ENCODE measurements at regions not wholly inside any gene's neighbourhood (a gene's known extent, or its start where the extent isn't known, plus 50 kb on each side); places are given as distances from the start of the nearest gene placed in this dataset.

GRCh38 chrX:44042116-44042515 is 68.9 kb upstream of the NDP start:
- peak; percentile 22 for DNase-seq (ENCODE audit: low read depth)
- Histone ChIP-seq H3K36me3 (ENCODE audit: control insufficient read depth, insufficient read depth, low read length, severe bottlenecking) (no peaks in the 10 kb centered on the region), H3K9me3 (ENCODE audit: control insufficient read depth, low read length) (peaks cover 6% of the 10 kb centered on the region), H3K4me3 (ENCODE audit: low read length) (no peak overlapping the region), H3K9ac (ENCODE audit: low read length) (no peak overlapping the region), H3K27me3 (replicated peaks; ENCODE audit: control insufficient read depth, insufficient read depth, low read length) (peaks cover 6% of the 10 kb centered on the region), H3K4me1 (ENCODE audit: control insufficient read depth, insufficient read depth, low read length) (no peaks in the 10 kb centered on the region)

GRCh38 chrX:44040406-44040805 is 67.2 kb upstream of the NDP start:
- DNase-seq (ENCODE audit: low read depth): no peak
- Histone ChIP-seq H3K36me3 (ENCODE audit: control insufficient read depth, insufficient read depth, low read length, severe bottlenecking) (no peaks in the 10 kb centered on the region), H3K27me3 (replicated peaks; ENCODE audit: control insufficient read depth, insufficient read depth, low read length) (peaks cover 6% of the 10 kb centered on the region), H3K9me3 (ENCODE audit: control insufficient read depth, low read length) (peaks cover 6% of the 10 kb centered on the region), H3K4me1 (ENCODE audit: control insufficient read depth, insufficient read depth, low read length) (peaks cover 11% of the 10 kb centered on the region), H3K4me3 (ENCODE audit: low read length) (no peak overlapping the region), H3K9ac (ENCODE audit: low read length) (no peak overlapping the region)

- H3K9me3 ChIP-seq (ENCODE audit: control insufficient read depth, low read length): peaks cover 6% of the 10 kb centered on the region
- H3K36me3 ChIP-seq (ENCODE audit: control insufficient read depth, insufficient read depth, low read length, severe bottlenecking): no peaks in the 10 kb centered on the region
- no peak overlapping the region for H3K9ac ChIP-seq (ENCODE audit: low read length)
- peaks cover 13% of the 10 kb centered on the region for H3K4me1 ChIP-seq (ENCODE audit: control insufficient read depth, insufficient read depth, low read length)
- no peak overlapping the region for H3K4me3 ChIP-seq (ENCODE audit: low read length)
- H3K27me3 ChIP-seq (replicated peaks; ENCODE audit: control insufficient read depth, insufficient read depth, low read length): peaks cover 6% of the 10 kb centered on the region
- no peak for DNase-seq (ENCODE audit: low read depth)
Measured at GRCh38 chrX:44039556-44039955, 66.4 kb upstream of the NDP start.

GRCh38 chrX:44036336-44036735 is 63.1 kb upstream of the NDP start:
- peak; percentile 53 for DNase-seq (ENCODE audit: low read depth)
- H3K4me3 ChIP-seq (ENCODE audit: low read length): no peak overlapping the region
- H3K4me1 ChIP-seq (ENCODE audit: control insufficient read depth, insufficient read depth, low read length): peaks cover 13% of the 10 kb centered on the region
- no peaks in the 10 kb centered on the region for H3K9me3 ChIP-seq (ENCODE audit: control insufficient read depth, low read length)
- no peak overlapping the region for H3K9ac ChIP-seq (ENCODE audit: low read length)
- H3K36me3 ChIP-seq (ENCODE audit: control insufficient read depth, insufficient read depth, low read length, severe bottlenecking): no peaks in the 10 kb centered on the region
- H3K27me3 ChIP-seq (replicated peaks; ENCODE audit: control insufficient read depth, insufficient read depth, low read length): peaks cover 4% of the 10 kb centered on the region

DNA sequence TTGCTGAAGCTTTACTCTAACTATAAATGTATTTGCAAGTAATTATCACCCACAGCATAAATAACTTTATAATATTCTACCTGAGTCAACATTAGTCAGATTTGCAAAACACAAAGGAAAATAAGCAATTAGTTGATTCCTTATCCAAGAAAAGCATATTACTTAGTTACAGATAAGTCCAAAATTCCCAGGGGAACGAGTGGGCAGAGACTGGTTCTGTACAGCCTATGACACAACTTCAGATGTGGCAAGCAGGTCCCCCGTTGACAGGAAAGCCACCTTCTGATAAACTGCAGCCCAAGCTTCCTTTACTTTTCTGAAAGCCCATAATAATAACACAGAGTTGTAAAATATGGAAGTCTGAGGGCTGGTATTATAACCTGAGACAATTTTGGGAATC is 62.4 kb upstream of the NDP start:
- DNase-seq (ENCODE audit: low read depth): no peak
- Histone ChIP-seq H3K9me3 (ENCODE audit: control insufficient read depth, low read length) (no peaks in the 10 kb centered on the region), H3K9ac (ENCODE audit: low read length) (no peak overlapping the region), H3K4me3 (ENCODE audit: low read length) (no peak overlapping the region), H3K27me3 (replicated peaks; ENCODE audit: control insufficient read depth, insufficient read depth, low read length) (peaks cover 1% of the 10 kb centered on the region), H3K4me1 (ENCODE audit: control insufficient read depth, insufficient read depth, low read length) (peaks cover 13% of the 10 kb centered on the region), H3K36me3 (ENCODE audit: control insufficient read depth, insufficient read depth, low read length, severe bottlenecking) (no peaks in the 10 kb centered on the region)

DNA sequence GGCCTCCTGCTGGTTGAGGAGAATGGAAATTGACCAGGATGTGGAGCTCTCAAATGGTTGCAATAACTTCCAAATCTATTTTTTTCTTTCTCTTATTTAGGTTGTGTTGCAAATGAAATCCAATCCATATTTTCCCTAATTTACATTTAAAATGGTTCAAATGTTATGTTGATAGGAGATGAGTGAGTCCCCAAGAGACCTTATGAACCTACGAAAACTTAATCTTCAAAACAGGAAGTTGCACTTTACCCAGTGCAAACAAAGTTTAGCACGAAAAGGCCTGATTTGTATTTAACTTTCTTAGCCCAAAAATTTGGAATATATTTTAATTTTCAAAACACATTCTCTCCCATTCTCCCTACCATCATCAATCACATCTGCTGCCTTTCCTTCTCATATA is 59.3 kb upstream of the NDP start:
- no peak for DNase-seq (ENCODE audit: low read depth)
- Histone ChIP-seq H3K9ac (ENCODE audit: low read length) (no peak overlapping the region), H3K4me1 (ENCODE audit: control insufficient read depth, insufficient read depth, low read length) (peaks cover 13% of the 10 kb centered on the region), H3K36me3 (ENCODE audit: control insufficient read depth, insufficient read depth, low read length, severe bottlenecking) (no peaks in the 10 kb centered on the region), H3K4me3 (ENCODE audit: low read length) (no peak overlapping the region), H3K27me3 (replicated peaks; ENCODE audit: control insufficient read depth, insufficient read depth, low read length) (peaks cover 13% of the 10 kb centered on the region), H3K9me3 (ENCODE audit: control insufficient read depth, low read length) (peaks cover 8% of the 10 kb centered on the region)

GRCh38 chrX:44025555-44025954 is 52.4 kb upstream of the NDP start:
- no peaks in the 10 kb centered on the region for H3K36me3 ChIP-seq (ENCODE audit: control insufficient read depth, insufficient read depth, low read length, severe bottlenecking)
- H3K9me3 ChIP-seq (ENCODE audit: control insufficient read depth, low read length): peaks cover 11% of the 10 kb centered on the region
- H3K9ac ChIP-seq (ENCODE audit: low read length): no peak overlapping the region
- H3K4me3 ChIP-seq (ENCODE audit: low read length): no peak overlapping the region
- DNase-seq (ENCODE audit: low read depth): peak; percentile 37
- H3K27me3 ChIP-seq (replicated peaks; ENCODE audit: control insufficient read depth, insufficient read depth, low read length): peaks cover 15% of the 10 kb centered on the region
- H3K4me1 ChIP-seq (ENCODE audit: control insufficient read depth, insufficient read depth, low read length): no peaks in the 10 kb centered on the region

Measured in adipocyte (in vitro differentiated cells).